ENCODE measurements at regions not wholly inside any gene's neighbourhood (a gene's known extent, or its start where the extent isn't known, plus 50 kb on each side); places are given as distances from the start of the nearest gene placed in this dataset.

DNA sequence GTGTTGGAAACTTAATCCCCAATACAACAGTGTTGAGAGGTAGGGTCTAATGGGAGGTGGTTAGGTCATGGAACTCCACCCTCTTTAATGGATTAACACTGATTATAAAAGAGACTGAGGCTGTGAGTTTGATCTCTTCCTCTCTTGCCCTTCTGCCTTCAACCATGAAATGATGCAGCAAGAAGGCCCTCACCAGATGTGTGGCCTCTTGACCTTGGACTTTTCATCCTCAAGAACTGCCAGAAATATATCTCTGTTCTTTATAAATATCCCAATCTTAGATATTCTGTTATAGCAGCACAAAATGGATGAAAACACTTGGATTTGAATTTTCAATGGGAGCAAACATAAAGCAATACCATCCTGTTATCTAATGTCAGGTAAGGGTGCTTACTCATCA lies 67.6 kb downstream of the NMUR2 start:
- no peak for DNase-seq (ENCODE audit: low read depth, low spot score)
- no peak overlapping the region for H3K4me3 ChIP-seq (ENCODE audit: low read depth, low read length)
- TF ChIP-seq, protein P1, sequence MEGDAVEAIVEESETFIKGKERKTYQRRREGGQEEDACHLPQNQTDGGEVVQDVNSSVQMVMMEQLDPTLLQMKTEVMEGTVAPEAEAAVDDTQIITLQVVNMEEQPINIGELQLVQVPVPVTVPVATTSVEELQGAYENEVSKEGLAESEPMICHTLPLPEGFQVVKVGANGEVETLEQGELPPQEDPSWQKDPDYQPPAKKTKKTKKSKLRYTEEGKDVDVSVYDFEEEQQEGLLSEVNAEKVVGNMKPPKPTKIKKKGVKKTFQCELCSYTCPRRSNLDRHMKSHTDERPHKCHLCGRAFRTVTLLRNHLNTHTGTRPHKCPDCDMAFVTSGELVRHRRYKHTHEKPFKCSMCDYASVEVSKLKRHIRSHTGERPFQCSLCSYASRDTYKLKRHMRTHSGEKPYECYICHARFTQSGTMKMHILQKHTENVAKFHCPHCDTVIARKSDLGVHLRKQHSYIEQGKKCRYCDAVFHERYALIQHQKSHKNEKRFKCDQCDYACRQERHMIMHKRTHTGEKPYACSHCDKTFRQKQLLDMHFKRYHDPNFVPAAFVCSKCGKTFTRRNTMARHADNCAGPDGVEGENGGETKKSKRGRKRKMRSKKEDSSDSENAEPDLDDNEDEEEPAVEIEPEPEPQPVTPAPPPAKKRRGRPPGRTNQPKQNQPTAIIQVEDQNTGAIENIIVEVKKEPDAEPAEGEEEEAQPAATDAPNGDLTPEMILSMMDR (IDR thresholded peaks at IDR 0.05; ENCODE audit: insufficient read depth, low read length, missing control alignments) = no peak
- ChIA-PET CTCF (no interaction called here), POLR2A (no interaction called here)

DNA sequence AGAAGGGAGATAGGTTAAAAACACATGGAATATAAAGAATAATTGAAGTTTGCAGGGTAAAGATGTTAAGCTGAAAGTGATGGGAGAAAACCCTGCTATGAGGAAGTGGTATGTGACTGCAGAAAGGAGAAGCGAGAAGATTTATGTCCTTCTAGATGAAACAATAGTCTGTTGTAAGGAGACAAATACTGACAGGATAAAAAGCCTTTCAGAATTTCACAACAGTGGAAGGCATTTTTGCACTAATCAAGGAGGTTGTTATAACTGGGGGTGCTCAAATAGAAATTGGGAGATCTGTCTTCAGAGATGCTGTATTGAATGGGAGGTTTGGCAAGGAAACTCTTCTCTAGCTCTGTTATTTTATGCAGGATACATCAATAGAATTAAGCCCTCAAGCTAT lies 69.6 kb downstream of the NMUR2 start:
- CTCF ChIA-PET = no interaction called here
- TF ChIP-seq, protein P1 (IDR thresholded peaks at IDR 0.05; ENCODE audit: insufficient read depth, low read length, missing control alignments) = no peak
- POLR2A ChIA-PET = no interaction called here
- DNase-seq (ENCODE audit: low read depth, low spot score) = no peak
- H3K4me3 ChIP-seq (ENCODE audit: low read depth, low read length) = no peak overlapping the region

DNA sequence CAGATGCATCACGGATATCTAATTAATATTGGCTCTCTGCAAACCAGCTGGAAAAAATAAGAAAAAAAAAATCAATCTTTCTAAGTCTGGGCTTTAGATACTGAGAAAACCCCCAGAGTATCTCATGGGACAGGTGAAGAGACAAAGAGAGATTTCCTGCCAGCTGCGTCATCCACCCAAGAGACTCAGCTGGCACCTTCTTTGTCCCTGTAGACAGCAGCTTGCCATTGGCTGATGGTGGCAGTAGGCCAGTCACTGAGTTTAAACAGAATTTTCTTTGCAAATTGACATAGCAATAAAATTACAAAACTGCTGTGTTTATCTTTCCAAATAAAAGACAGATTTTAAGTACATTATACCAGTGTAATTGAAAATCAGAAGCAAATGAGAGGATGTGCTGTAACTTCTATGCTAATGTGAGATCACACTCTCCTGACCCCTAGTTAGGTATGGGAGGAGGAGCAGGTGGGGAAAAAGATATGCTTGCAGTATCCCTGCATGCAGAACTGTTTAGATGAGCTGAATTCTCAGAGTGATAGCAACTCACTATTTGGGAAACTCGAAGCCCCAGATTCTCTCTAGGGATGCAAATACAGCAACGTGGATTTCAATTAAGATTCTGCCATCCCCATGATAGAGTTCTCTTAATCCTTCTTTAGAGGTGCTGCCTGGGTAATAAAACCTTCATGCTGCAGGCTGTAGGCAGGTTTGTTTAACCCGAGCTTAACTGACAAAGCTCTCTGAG lies 72.2 kb downstream of the NMUR2 start:
- no peak overlapping the region for H3K4me3 ChIP-seq (ENCODE audit: low read depth, low read length)
- ChIA-PET POLR2A (no interaction called here), CTCF (no interaction called here)
- TF ChIP-seq, protein P1 (IDR thresholded peaks at IDR 0.05; ENCODE audit: insufficient read depth, low read length, missing control alignments) = no peak
- DNase-seq (ENCODE audit: low read depth, low spot score) = no peak

DNA sequence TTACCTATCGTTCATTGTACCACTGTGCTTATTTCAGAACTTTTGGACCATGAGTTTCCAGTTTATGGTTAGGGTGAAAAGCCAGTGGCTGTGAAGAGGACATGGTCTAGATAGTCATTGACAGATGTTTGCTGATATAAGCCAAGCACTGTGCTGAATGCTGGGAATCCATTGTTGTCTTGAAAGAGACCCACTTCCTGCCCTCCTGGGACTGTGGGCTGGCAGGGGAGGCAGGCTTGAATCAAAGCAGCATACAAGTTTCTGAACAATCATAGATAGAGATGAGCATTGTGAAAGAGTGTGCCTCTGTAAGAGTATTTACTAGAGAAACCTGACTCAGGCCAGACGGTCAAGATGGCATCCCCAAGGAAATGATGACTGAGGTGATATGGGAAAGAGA lies 73.4 kb downstream of the NMUR2 start:
- no peak for DNase-seq (ENCODE audit: low read depth, low spot score)
- no peak overlapping the region for H3K4me3 ChIP-seq (ENCODE audit: low read depth, low read length)
- POLR2A ChIA-PET = no interaction called here
- TF ChIP-seq, protein P1 (IDR thresholded peaks at IDR 0.05; ENCODE audit: insufficient read depth, low read length, missing control alignments) = no peak
- CTCF ChIA-PET = no interaction called here

DNA sequence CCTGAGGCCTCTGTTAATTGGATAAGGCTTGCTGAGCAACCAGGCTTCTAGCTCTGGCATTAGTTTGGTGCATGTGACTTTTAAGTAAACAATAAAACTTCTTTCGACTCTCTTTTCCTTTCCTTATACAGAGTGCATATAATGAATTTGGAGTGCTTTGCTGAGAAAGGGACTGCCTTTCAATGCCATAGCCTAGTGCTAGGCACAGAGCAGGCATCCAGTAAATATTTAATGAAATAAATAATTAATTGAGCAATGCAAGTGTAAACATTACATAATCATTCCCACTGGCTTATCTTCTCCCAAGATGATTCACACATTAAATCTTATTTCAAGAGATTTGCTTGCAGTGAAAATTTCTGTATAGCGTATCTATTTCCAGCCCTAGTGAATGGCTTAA lies 74.1 kb downstream of the NMUR2 start:
- ChIA-PET POLR2A (no interaction called here), CTCF (no interaction called here)
- H3K4me3 ChIP-seq (ENCODE audit: low read depth, low read length) = no peak overlapping the region
- TF ChIP-seq, protein P1 (IDR thresholded peaks at IDR 0.05; ENCODE audit: insufficient read depth, low read length, missing control alignments) = no peak
- no peak for DNase-seq (ENCODE audit: low read depth, low spot score)

DNA sequence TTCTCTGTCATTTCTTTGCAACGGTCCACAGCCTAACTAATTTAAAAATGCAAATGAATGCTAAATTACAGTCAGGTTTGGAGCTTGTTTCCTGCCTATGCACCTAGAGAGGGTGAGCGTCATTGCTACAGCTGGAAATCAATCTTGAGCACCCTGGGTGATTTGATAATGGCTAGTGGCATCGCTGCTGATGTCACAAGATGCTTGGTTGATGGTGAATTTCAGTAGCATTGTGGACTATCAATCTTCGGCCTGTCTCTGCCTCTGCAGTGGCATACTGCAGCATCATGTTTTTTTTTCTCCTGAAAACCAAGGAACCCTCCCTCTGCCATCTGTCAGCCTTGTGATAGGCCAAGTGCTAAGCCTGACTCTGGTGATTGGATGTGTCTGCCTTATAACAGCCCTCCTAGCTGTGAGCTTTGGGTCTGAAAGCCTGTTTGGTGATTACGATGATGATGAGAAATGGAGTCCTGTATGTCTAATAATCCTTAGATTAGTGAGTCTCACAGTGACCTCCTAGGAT lies 75.3 kb downstream of the NMUR2 start:
- ChIA-PET CTCF (no interaction called here), POLR2A (no interaction called here)
- no peak for DNase-seq (ENCODE audit: low read depth, low spot score)
- no peak overlapping the region for H3K4me3 ChIP-seq (ENCODE audit: low read depth, low read length)
- TF ChIP-seq, protein P1 (IDR thresholded peaks at IDR 0.05; ENCODE audit: insufficient read depth, low read length, missing control alignments) = no peak
